IMR-90 (cell line): ENCODE measurements at regions not wholly inside any gene's neighbourhood (a gene's known extent, or its start where the extent isn't known, plus 50 kb on each side); places are given as distances from the start of the nearest gene placed in this dataset.

Source experiments
- ATAC-seq: fragments of 200-7000 bp; cut with Tn5 transposase; 2 replicates; pipeline ENCODE4 v1.9.1; 2020; ENCODE audit warnings: low read depth, mild to moderate bottlenecking, moderate library complexity
- BruUV-seq: library from RNA; stranded (reverse); fragments of 400-500 nt; replicated peaks from 2 replicates; lab custom pipeline; 2021; lab: Mats Ljungman, UMichigan
- CTCF ChIA-PET: fragments of 300-600 bp; formaldehyde crosslinking; extraction: SDS; loops from one replicate; lab custom pipeline; 2021; ENCODE audit warnings: antibody characterized with exemption; lab: Yijun Ruan, JAX
- POLR2A ChIA-PET: fragments of 300-600 bp; sonication (Branson Sonifier 250); formaldehyde crosslinking; loops from one replicate; lab custom pipeline; 2022; ENCODE audit warnings: antibody characterized with exemption; ENCODE audit not compliant: unreplicated experiment; lab: Charles Lee
- DNase-seq: peaks from one replicate; pipeline ENCODE4 v3.0.0; 2013
- H2AFZ ChIP-seq: replicated peaks from 2 replicates; pipeline ENCODE3; 2013; ENCODE audit warnings: low read length, mild to moderate bottlenecking; ENCODE audit not compliant: poor library complexity
- H2AK5ac ChIP-seq: 2 replicates; pipeline ENCODE4 v1.6.1; 2013; ENCODE audit warnings: low read depth, low read length, inconsistent platforms
- H2AK9ac ChIP-seq: replicated peaks from 2 replicates; pipeline ENCODE3; 2013; ENCODE audit warnings: mild to moderate bottlenecking, low read depth, low read length, moderate library complexity; ENCODE audit not compliant: poor library complexity
- H2BK120ac ChIP-seq: 2 replicates; pipeline ENCODE4 v1.6.1; 2013; ENCODE audit warnings: low read depth, low read length, inconsistent platforms
- H2BK15ac ChIP-seq: 3 replicates; pipeline ENCODE4 v1.6.1; 2013; ENCODE audit warnings: low read depth, low read length, inconsistent platforms
- H2BK20ac ChIP-seq: 2 replicates; pipeline ENCODE4 v1.6.1; 2013; ENCODE audit warnings: low read depth, mild to moderate bottlenecking, inconsistent platforms, low read length, moderate library complexity
- H2BK5ac ChIP-seq: 2 replicates; pipeline ENCODE4 v1.6.1; 2013; ENCODE audit warnings: mild to moderate bottlenecking, low read depth, low read length, inconsistent platforms; ENCODE audit not compliant: poor library complexity, severe bottlenecking
- H3K14ac ChIP-seq: replicated peaks from 2 replicates; pipeline ENCODE4 v1.6.1; 2013; ENCODE audit warnings: low read depth, low read length, inconsistent platforms
- H3K18ac ChIP-seq: 2 replicates; pipeline ENCODE4 v1.6.1; 2013; ENCODE audit warnings: low read depth, low read length, control low read depth
- H3K23ac ChIP-seq: 2 replicates; pipeline ENCODE4 v1.6.1; 2013; ENCODE audit warnings: low read depth, low read length, inconsistent platforms
- H3K27ac ChIP-seq: 2 replicates; pipeline ENCODE4 v1.5.1; 2013; ENCODE audit warnings: mild to moderate bottlenecking, control low read depth, low read length; ENCODE audit not compliant: insufficient read depth
- H3K27me3 ChIP-seq: 2 replicates; pipeline ENCODE4 v1.6.1; 2013; ENCODE audit warnings: low read length; ENCODE audit not compliant: control insufficient read depth, insufficient read depth
- H3K36me3 ChIP-seq: 2 replicates; pipeline ENCODE4 v1.6.1; 2013; ENCODE audit warnings: low read length, mixed read lengths; ENCODE audit not compliant: control insufficient read depth, insufficient read depth
- H3K4ac ChIP-seq: 2 replicates; pipeline ENCODE4 v1.6.1; 2013; ENCODE audit warnings: low read depth, low read length, inconsistent platforms
- H3K4me1 ChIP-seq: 2 replicates; pipeline ENCODE4 v1.6.1; 2013; ENCODE audit warnings: low read length, mixed read lengths; ENCODE audit not compliant: control insufficient read depth, insufficient read depth
- H3K4me2 ChIP-seq: 2 replicates; pipeline ENCODE4 v1.6.1; 2013; ENCODE audit warnings: low read depth, mild to moderate bottlenecking, control low read depth, low read length, moderate library complexity
- H3K4me3 ChIP-seq: 2 replicates; pipeline ENCODE4 v1.5.1; 2013; ENCODE audit warnings: low read depth, mild to moderate bottlenecking, control low read depth, low read length, moderate library complexity; ENCODE audit not compliant: insufficient read depth
- H3K56ac ChIP-seq: 2 replicates; pipeline ENCODE4 v1.6.1; 2013; ENCODE audit warnings: low read length, inconsistent platforms; ENCODE audit not compliant: insufficient read depth; ENCODE audit errors: extremely low read depth
- H3K79me1 ChIP-seq, 2 experiments: 2 replicates each; pipeline ENCODE4 v1.6.1; 2013; ENCODE audit warnings: low read length in 2 of 2, inconsistent platforms in 1 of 2, low read depth in 1 of 2
- H3K9ac ChIP-seq: 2 replicates; pipeline ENCODE4 v1.6.1; 2013; ENCODE audit warnings: low read depth, low read length, control low read depth
- H3K9me1 ChIP-seq: 2 replicates; pipeline ENCODE4 v1.6.1; 2013; ENCODE audit warnings: low read length, inconsistent platforms; ENCODE audit not compliant: insufficient read depth
- H3K9me3 ChIP-seq: 2 replicates; pipeline ENCODE4 v1.6.1; 2013; ENCODE audit warnings: low read length; ENCODE audit not compliant: control insufficient read depth, insufficient read depth
- H4K20me1 ChIP-seq: 2 replicates; pipeline ENCODE4 v1.6.1; 2013; ENCODE audit warnings: low read length, inconsistent platforms; ENCODE audit not compliant: insufficient read depth
- H4K5ac ChIP-seq: 2 replicates; pipeline ENCODE4 v1.6.1; 2013; ENCODE audit warnings: mild to moderate bottlenecking, low read depth, low read length, control low read depth
- H4K8ac ChIP-seq, 2 experiments: 2 replicates each; pipeline ENCODE4 v1.6.1; 2013; ENCODE audit warnings: low read depth in 2 of 2, low read length in 2 of 2, control low read depth in 1 of 2, inconsistent platforms in 1 of 2
- H4K91ac ChIP-seq: 2 replicates; pipeline ENCODE4 v1.6.1; 2013; ENCODE audit warnings: low read depth, low read length, inconsistent platforms; ENCODE audit not compliant: insufficient read depth
- CHD1 ChIP-seq: IDR thresholded peaks from 2 replicates; pipeline ENCODE4 v1.6.1; 2012; ENCODE audit warnings: low read depth, low read length, improper control_type of control experiment
- CTCF ChIP-seq: conservative IDR thresholded peaks from 2 replicates; pipeline ENCODE4 v1.5.1; 2012; ENCODE audit warnings: mild to moderate bottlenecking, low read depth, low read length, improper control_type of control experiment
- MAFK ChIP-seq: IDR thresholded peaks from 2 replicates; pipeline ENCODE4 v1.6.1; 2012; ENCODE audit warnings: low read depth, low read length, improper control_type of control experiment
- MAZ ChIP-seq: IDR thresholded peaks from 2 replicates; pipeline ENCODE4 v1.6.1; 2012; ENCODE audit warnings: low read depth, mild to moderate bottlenecking, low read length, improper control_type of control experiment, moderate library complexity, borderline replicate concordance
- MXI1 ChIP-seq: IDR thresholded peaks from 2 replicates; pipeline ENCODE4 v1.6.1; 2012; ENCODE audit warnings: low read depth, mild to moderate bottlenecking, low read length, moderate library complexity, borderline replicate concordance
- POLR2A ChIP-seq: IDR thresholded peaks from 2 replicates; pipeline ENCODE4 v1.6.1; 2012; ENCODE audit warnings: mild to moderate bottlenecking, low read depth, low read length
- RCOR1 ChIP-seq: IDR thresholded peaks from 2 replicates; pipeline ENCODE4 v1.6.1; 2012; ENCODE audit warnings: mild to moderate bottlenecking, low read length, improper control_type of control experiment; ENCODE audit not compliant: insufficient replicate concordance
- RFX5 ChIP-seq: IDR thresholded peaks from 2 replicates; pipeline ENCODE4 v1.8.0; 2012; ENCODE audit warnings: low read depth, mild to moderate bottlenecking, low read length, moderate library complexity
- SMC3 ChIP-seq: fragments of 150-350 bp; IDR thresholded peaks from 2 replicates; pipeline ENCODE4 v1.6.1; 2016; ENCODE audit warnings: low read depth, mild to moderate bottlenecking, antibody characterized with exemption, low read length, moderate library complexity
- WGBS, 2 experiments: methylation state at CpG; one replicate each; pipeline versions ENCODE4 v1.1.5 to v1.1.7; 2013; ENCODE audit warnings: missing lambda C conversion rate in 2 of 2; ENCODE audit not compliant: insufficient read length in 1 of 2; ENCODE audit errors: extremely low coverage in 2 of 2; 5-methylcytosine and 5-hydroxymethylcytosine counted together
- dilution Hi-C: fragments of 300-500 bp; cut with HindIII; formaldehyde crosslinking; loops from one replicate; pipeline ENCODE4 v1.14.3; 2018; ENCODE audit warnings: low sequenced_read_pairs; ENCODE audit not compliant: unreplicated experiment
- in situ Hi-C: fragments of 300-500 bp; cut with MboI; formaldehyde crosslinking; loops from 3 replicates; pipeline ENCODE4 v1.14.3; 2019; ENCODE audit warnings: low sequenced_read_pairs, inconsistent platforms, mixed read lengths
- intact Hi-C: fragments of 100-400 bp; cut with micrococcal nuclease; formaldehyde crosslinking; loops from 2 replicates; pipeline ENCODE4 v1.10.0; 2022

- Histone ChIP-seq H2AK9ac (no peak overlapping the region), H3K79me1 (no peaks in the 10 kb centered on the region), H3K4ac (no peak overlapping the region), H4K8ac (no peak overlapping the region), H3K9ac (no peak overlapping the region), H3K56ac (no peak overlapping the region), H3K36me3 (no peaks in the 10 kb centered on the region), H4K5ac (no peak overlapping the region), H4K20me1 (no peaks in the 10 kb centered on the region), H4K91ac (no peak overlapping the region), H2BK20ac (no peak overlapping the region), H3K4me3 (no peak overlapping the region), H3K14ac (no peak overlapping the region), H2BK5ac (no peak overlapping the region), H2BK120ac (no peak overlapping the region), H3K23ac (no peak overlapping the region), H2BK15ac (no peak overlapping the region), H3K18ac (no peak overlapping the region), H2AFZ (no peak overlapping the region), H3K4me1 (no peaks in the 10 kb centered on the region), H3K27ac (no peak overlapping the region), H3K27me3 (no peaks in the 10 kb centered on the region; the same call in 1 of the 2 replicates), H3K4me2 (no peak overlapping the region), H3K9me1 (no peaks in the 10 kb centered on the region), H2AK5ac (no peak overlapping the region), H3K9me3 (no peaks in the 10 kb centered on the region)
- DNase-seq (no peak), ATAC-seq (no peak)
- no CpG with 5 or more reads among the region's 7 CpGs for WGBS, 2 experiments
- ChIA-PET POLR2A (no interaction called here), CTCF (no interaction called here)
- BruUV-seq = no TSS peak
- intact Hi-C loops (no loop called here), dilution Hi-C loops (no loop called here), in situ Hi-C loops (no loop called here)
- TF ChIP-seq MXI1 (no peak), MAFK (no peak), CTCF (no peak), RCOR1 (no peak), RFX5 (no peak), POLR2A (no peak), SMC3 (no peak), CHD1 (no peak), MAZ (no peak)
Measured at GRCh38 chr5:1681955-1682354, 117.7 kb downstream of the MRPL36 start.
